Cardiac muscle cell (in vitro differentiated cells and primary cell): ENCODE measurements at regions not wholly inside any gene's neighbourhood (a gene's known extent, or its start where the extent isn't known, plus 50 kb on each side); places are given as distances from the start of the nearest gene placed in this dataset.

Experiments used
- DNase-seq, 2 donors: peaks; one replicate each; pipeline versions ENCODE4 v3.0.0 to v3.0.0-alpha.2; 2010 to 2017; ENCODE audit warnings: low read depth in 1 of 2, low spot score in 1 of 2
- H3K27ac ChIP-seq: fragments of 200-600 bp; sonication (generic); 2 replicates; pipeline ENCODE4 v1.5.1; 2016
- H3K27me3 ChIP-seq: fragments of 200-600 bp; sonication (generic); 2 replicates; pipeline ENCODE4 v1.6.0; 2016; ENCODE audit warnings: control low read depth
- H3K36me3 ChIP-seq: fragments of 200-600 bp; sonication (generic); 2 replicates; pipeline ENCODE4 v1.5.1; 2016; ENCODE audit warnings: control low read depth
- H3K4me1 ChIP-seq: fragments of 200-600 bp; sonication (generic); 2 replicates; pipeline ENCODE4 v1.8.1; 2017; ENCODE audit warnings: low read depth, mild to moderate bottlenecking, mixed run types
- H3K4me3 ChIP-seq: fragments of 200-600 bp; sonication (generic); 2 replicates; pipeline ENCODE4 v1.5.1; 2016; ENCODE audit warnings: mild to moderate bottlenecking
- H3K9me3 ChIP-seq: fragments of 200-600 bp; sonication (generic); 2 replicates; pipeline ENCODE4 v1.5.1; 2017; ENCODE audit warnings: low read depth, mild to moderate bottlenecking, control low read depth
- TF ChIP-seq, protein P1 (sequence below): IDR thresholded peaks from 2 replicates; pipeline ENCODE4 v1.5.1; 2012; ENCODE audit warnings: low read depth, mild to moderate bottlenecking, low read length

DNA sequence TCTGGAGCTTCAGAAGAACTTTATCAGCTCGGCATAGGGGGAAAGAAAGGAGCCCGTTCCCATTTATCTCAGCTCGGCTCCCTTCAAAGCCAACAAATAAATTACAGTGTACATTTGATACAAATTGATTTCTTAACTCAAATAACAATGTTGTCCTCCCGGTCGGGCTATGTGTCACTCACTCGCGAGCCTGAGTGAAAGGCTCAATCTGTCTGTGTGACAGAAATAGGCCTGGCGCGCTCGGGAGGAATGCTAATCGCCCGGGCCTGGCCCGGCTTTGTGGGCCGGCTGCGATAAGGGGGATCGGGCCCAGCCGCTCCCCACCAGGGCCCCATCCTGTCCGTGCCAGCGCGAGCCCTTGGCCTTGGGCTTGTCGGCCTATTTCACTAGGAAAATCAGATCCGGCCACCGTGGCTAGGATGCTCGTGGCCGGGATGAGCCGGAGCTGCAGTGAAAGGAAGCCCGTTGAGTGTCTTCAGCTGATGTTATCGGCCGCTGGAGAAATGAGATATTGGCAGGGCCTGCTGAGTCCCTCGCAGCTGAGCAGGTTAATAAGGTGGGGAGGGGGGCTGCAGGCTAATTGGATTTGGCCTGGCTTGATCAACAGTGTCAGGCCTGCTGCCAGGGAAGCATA, 258.7 kb downstream of the IRX1 start:
- TF ChIP-seq, protein P1, sequence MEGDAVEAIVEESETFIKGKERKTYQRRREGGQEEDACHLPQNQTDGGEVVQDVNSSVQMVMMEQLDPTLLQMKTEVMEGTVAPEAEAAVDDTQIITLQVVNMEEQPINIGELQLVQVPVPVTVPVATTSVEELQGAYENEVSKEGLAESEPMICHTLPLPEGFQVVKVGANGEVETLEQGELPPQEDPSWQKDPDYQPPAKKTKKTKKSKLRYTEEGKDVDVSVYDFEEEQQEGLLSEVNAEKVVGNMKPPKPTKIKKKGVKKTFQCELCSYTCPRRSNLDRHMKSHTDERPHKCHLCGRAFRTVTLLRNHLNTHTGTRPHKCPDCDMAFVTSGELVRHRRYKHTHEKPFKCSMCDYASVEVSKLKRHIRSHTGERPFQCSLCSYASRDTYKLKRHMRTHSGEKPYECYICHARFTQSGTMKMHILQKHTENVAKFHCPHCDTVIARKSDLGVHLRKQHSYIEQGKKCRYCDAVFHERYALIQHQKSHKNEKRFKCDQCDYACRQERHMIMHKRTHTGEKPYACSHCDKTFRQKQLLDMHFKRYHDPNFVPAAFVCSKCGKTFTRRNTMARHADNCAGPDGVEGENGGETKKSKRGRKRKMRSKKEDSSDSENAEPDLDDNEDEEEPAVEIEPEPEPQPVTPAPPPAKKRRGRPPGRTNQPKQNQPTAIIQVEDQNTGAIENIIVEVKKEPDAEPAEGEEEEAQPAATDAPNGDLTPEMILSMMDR: no peak
- Histone ChIP-seq H3K4me1 (peaks cover 5% of the 10 kb centered on the region), H3K4me3 (no peak overlapping the region), H3K27ac (no peak overlapping the region), H3K9me3 (no peaks in the 10 kb centered on the region), H3K36me3 (no peaks in the 10 kb centered on the region), H3K27me3 (no peaks in the 10 kb centered on the region)
- DNase-seq: no peak

DNA sequence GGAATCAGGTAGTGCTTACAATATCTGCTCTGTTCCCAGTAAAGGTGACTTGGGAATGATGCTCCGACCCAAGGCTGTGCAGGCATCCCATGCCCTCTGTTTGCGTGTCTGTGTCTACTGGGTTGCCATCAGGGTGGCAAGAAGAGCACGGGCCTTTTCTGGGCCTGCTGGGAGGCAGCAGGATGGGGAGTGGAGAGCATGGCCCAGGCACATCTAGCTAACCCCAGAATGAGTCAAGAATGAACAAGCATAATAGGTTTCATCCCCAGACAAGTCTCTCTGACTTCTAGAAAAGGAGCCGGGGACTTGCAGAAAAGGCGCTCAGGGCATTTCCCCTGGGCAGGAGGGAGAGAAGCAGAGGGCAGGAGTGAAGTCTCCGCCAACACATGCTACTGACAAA, 260.4 kb downstream of the IRX1 start:
- DNase-seq: no peak
- no peaks in the 10 kb centered on the region for H3K27me3 ChIP-seq
- H3K27ac ChIP-seq: no peak overlapping the region
- TF ChIP-seq, protein P1: no peak
- no peak overlapping the region for H3K4me3 ChIP-seq
- no peaks in the 10 kb centered on the region for H3K36me3 ChIP-seq
- no peaks in the 10 kb centered on the region for H3K9me3 ChIP-seq
- peaks cover 5% of the 10 kb centered on the region for H3K4me1 ChIP-seq

DNA sequence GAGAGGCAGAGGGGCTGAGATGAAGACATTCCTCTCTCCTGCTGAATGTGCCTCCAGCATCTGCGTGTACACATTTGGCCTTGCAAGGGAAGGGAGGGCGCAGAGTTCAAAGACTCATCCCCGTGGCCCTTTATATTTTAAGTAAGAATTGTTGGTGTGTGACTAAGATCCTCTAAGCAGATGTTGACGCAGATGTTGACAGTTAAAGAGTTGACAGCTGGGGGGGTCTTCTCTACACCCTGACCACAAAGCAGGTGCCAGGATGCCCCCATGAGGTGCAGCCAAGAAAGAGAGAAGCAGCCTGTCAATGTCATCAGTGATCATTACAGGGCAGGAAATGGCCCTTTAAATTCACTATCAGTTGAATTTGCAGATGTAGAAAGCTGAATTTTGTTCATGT, 262.9 kb downstream of the IRX1 start:
- no peaks in the 10 kb centered on the region for H3K36me3 ChIP-seq
- H3K4me3 ChIP-seq: no peak overlapping the region
- no peak overlapping the region for H3K27ac ChIP-seq
- H3K4me1 ChIP-seq: peaks cover 4% of the 10 kb centered on the region
- no peaks in the 10 kb centered on the region for H3K9me3 ChIP-seq
- TF ChIP-seq, protein P1: no peak
- no peak for DNase-seq
- no peaks in the 10 kb centered on the region for H3K27me3 ChIP-seq

DNA sequence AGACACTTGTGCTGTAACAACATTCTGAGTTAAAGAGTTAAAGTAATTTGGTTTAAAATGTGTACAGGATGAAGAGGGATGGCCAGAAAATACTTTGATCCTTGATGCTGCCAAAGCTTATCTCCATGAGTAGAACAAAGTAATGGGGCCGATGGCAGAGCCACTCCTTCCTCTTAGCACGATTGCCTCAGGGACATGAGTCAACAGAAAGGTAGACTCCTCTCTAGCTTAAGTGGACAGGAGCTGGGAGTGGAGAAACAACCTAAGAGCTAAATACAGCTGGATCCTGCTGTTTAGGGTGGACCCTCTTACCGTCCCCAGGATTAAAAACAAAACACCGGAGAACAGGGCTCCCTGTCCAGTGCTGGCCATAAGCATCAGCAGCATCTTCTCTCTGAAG, 267.3 kb downstream of the IRX1 start:
- no peak for DNase-seq
- no peaks in the 10 kb centered on the region for H3K27me3 ChIP-seq
- H3K9me3 ChIP-seq: no peaks in the 10 kb centered on the region
- no peaks in the 10 kb centered on the region for H3K4me1 ChIP-seq
- TF ChIP-seq, protein P1: no peak
- no peak overlapping the region for H3K27ac ChIP-seq
- H3K4me3 ChIP-seq: no peak overlapping the region
- no peaks in the 10 kb centered on the region for H3K36me3 ChIP-seq

DNA sequence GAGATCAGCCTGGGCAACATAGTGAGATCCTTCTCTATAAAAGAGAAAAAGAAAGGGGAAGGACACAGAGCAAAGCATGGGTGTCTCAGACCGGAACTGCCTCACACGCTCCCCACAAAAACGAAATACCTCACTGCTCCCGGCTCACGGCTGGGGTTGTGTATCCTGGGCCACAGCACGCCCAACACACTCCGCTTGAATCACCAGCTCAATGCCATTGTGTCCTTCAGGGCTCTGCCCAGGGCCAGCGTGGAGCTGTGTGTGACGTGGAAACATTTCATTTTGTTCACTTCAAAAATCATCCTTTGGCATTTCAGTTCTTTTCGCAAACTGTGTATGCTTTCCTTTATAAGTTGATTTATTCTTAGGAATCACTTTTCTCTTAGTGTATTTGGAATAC, 279.5 kb downstream of the IRX1 start:
- Histone ChIP-seq H3K27ac (no peak overlapping the region), H3K4me3 (no peak overlapping the region), H3K27me3 (no peaks in the 10 kb centered on the region), H3K36me3 (no peaks in the 10 kb centered on the region), H3K9me3 (peaks cover 3% of the 10 kb centered on the region), H3K4me1 (no peaks in the 10 kb centered on the region)
- TF ChIP-seq, protein P1: no peak
- no peak for DNase-seq
